HG03097 (cell line): ENCODE measurements at regions not wholly inside any gene's neighbourhood (a gene's known extent, or its start where the extent isn't known, plus 50 kb on each side); places are given as distances from the start of the nearest gene placed in this dataset.
"Not testable (repeated sequence)": the region's sequence is repeated elsewhere in the genome, so short reads cannot be mapped to it uniquely, and the experiment has no call there.

Experiments
- ATAC-seq: cut with Tn5 transposase; IDR thresholded peaks from one replicate; pipeline ENCODE4 v1.9.1; 2021; ENCODE audit not compliant: unreplicated experiment, low FRiP score

- no peak for ATAC-seq
These were observed 89.0 kb downstream of the NAF1 start for GRCh38 chr4:163077680-163078079.

DNA sequence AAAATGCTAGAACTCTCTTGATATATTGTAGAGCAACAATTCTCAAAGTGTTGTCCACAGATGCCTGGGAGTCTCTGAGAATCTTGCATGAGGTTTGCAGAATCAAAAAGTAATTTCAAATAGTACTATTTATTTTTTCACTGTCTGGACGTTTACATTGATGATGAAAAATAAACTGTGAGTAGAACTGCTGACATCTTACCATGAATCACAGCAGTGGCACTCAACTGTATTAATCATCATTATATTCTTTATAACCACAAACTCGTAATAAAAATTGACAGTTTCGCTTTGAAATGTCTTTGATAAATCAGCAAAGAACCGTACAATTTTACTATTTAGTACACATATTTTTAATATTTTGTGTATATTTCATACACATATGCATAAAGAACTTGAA, 94.5 kb downstream of the NAF1 start:
- no peak for ATAC-seq

DNA sequence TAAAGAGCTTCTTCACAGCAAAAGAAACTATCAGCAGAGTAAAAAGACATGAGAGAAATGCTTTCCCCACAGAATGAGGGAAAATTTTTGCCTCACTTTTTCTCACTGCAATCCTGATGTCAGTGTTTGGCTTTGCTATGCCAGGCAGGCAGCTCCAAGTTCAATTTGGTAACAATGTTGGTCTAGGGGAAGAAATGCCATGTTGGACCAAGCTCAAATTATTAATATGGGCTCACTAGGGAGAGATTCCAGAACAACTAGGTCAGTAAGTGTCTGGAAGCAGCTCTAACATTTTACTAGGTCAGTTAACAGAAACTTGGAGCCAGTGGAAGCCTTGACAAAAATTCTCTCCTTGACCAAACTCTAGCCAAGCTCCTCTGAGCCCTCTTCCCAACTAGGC, 95.4 kb downstream of the NAF1 start:
- no peak for ATAC-seq

DNA sequence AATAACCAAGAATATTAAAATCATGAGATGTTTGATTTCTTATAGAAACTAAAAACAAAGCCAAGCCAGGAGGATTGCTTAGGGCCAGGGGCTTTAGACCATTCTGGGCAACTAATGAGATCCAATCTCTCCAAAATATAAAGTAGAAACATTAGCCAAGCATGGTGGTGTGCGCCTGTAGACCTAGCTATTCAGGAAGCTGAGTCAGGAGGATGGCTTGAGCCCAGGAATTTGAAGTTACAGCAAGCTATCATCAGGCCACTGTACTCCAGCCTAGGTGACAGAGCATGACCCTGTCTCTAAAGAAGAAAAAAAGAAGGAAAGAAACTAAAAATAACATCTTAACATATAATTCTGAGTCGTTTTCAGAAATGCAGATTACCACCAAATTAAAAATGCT, 96.7 kb downstream of the NAF1 start:
- no peak for ATAC-seq

- ATAC-seq, result no peak
These were observed 102.8 kb downstream of the NAF1 start for GRCh38 chr4:163063891-163064290.

DNA sequence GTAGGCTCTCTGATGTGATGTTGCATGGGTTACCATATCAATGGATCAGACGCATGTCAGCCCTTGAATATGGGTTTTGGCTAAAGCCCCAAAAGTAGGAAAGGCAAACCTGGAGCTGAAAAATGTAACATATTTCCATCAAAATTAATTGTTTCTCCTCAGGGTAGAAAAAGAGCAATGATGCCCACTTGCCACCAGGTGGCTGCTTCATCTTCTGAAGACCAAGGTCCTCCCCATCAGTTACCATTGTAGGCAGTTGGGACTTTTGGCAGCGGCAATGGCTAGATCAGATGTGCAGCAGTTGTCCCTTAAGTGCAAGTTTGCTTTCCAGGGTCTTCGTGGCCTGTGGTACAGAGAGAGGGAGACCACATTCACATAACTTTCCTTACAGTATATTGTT, 118.2 kb downstream of the NAF1 start:
- peak; percentile 61 for ATAC-seq

DNA sequence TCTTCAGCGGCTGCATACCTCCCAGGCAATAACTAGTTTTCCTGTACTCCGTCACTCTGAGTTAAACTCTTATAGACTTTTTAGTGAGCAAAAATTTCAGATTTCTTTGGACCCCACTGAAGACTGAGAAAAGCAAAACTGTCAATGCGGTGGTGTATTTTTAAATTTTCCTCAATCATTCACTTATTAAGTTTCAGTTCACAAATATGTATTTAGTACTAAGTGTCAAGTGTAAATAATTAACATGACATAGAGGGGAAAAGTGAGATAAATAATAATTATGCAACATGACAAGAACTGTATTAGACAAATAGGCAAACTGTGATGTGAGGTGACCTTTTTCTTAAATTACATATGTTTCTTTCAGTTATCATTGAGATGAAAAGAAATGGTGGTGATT, 124.4 kb downstream of the NAF1 start:
- ATAC-seq, result peak; percentile 70

DNA sequence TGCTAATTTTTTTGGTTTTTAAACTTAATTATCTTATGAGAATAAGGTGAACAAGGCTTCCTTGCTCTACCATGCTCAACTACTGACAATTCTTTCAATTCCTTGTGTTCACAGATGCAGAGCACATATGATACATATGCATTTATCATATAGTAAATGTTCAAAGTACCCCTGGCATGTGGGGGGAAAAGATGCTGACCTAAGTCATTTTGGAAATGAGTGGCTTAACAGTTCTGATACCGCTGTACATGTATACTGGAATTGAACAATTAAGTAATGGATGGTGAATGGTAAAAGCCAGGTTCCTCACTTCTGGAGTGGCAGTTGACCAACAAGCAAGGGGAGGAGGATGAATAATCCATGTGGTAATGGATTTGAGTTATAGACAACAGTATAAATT, 149.6 kb downstream of the NAF1 start:
- ATAC-seq, result no peak

- no peak for ATAC-seq
These were observed 153.9 kb downstream of the NAF1 start for GRCh38 chr4:163012816-163013215.

DNA sequence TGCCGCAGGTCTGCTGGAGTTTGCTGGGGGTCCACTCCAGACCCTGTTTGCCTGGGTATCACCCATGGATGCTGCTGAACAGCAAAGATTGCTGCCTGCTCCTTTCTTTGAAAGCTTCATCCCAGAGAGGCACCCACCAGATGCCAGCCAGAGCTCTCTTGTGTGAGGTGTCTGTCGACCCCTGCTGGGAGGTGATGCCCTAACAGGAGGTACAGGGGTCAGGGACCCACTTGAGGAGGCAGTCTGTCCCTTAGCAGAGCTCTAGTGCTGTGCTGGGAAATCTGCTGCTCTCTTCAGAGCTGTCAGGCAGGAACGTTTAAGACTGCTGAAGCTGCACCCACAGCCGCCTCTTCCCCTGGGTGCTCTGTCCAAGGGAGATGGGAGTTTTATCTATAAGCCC, 162.7 kb downstream of the NAF1 start:
- ATAC-seq, result no peak

DNA sequence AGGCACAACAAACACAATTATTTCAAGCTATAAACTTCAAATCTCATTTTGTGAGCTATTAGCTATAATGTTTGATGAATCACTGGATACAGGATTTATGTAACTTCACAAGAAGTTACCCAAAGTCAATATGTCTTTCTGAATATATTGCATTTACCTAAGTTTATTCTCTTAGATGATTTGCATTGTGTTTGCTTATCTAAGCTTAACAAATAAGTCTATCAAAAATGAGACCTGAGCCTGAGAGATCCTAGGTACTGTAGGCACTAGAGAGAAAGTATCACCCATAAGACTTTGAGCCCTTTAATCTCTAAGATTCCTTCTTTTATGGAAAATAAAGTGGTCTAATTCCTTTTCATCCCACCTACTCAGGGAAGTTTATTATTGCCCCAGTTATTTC, 178.2 kb downstream of the NAF1 start:
- no peak for ATAC-seq

- no peak for ATAC-seq
These were observed 181.6 kb downstream of the NAF1 start for GRCh38 chr4:162985131-162985530.

DNA sequence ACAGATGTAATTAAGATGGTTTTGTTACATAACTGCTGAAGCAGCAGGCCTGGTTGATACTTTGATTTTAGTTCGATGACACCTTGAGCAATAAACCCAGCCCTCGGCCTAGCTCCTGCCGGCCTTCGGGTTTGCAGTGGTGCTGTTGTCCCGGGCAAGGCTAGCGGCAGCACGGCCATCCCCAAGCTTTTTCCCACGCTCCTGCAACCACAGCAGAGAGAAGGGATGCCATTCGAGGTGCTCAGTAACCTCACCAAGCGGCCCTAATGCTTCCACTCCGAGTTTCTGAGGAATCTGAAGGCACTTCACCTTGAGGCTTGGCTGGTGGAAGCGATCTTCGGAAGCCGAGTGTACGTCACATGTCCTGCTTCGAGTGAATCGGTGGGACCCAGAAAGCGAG, 182.1 kb downstream of the NAF1 start:
- no peak for ATAC-seq

DNA sequence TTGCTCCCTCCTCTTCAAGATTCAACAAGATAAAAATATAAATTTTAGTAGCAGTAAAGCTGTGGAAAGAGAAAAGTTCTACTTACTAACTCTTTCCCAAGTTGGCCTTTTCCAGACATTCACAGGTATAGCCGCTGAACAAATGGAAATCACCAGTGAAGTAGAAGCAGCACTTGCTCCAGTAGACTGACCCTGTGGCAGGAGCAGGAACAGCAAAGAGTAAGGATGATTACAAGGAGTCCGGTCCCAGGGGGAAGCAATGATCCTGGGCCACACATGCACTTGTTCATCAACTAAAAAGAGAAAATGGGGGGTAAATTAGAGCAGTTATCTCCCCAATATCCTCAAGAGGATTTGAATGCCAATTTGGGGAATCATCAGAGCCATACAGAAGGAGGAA, 184.9 kb downstream of the NAF1 start:
- no peak for ATAC-seq

- ATAC-seq, result no peak
These were observed 188.3 kb downstream of the NAF1 start for GRCh38 chr4:162978398-162978797.

DNA sequence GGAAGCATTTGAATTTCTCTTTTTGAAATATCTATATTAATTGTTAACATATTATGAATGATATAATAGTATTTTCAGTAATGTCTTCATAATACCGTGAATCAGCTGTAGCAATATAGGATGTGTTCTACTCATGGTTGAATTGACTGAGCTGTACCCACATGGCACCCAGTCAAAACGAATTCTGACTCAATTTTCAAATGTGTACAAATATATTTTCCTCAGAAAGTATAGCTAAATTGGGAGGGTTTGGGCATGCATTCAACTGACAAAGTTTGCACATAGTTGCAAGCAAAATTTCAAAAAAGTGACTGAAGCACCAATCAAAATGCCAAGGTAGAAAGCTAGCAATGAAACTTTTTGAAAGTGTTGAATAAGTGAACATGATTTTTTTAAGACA, 188.9 kb downstream of the NAF1 start:
- no peak for ATAC-seq

- no peak for ATAC-seq
These were observed 193.9 kb downstream of the NAF1 start for GRCh38 chr4:162972661-162973330.

DNA sequence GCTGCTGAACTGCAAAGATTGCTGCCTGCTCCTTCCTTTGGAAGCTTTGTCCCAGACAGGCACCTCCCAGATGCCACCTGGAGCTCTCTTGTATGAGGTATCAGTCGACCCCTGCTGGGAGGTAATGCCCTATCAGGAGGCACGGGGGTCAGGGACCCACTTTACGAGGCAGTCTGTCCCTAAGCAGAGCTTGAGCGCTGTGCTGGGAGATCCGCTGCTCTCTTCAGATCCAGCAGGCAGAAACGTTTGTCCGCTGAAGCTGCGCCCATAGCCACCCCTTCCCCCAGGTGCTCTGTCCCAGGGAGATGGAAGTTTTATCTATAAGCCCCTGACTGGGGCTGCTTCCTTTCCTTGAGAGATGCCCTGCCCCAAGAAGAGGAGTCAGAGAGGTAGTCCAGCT, 197.5 kb downstream of the NAF1 start:
- ATAC-seq, result no peak

DNA sequence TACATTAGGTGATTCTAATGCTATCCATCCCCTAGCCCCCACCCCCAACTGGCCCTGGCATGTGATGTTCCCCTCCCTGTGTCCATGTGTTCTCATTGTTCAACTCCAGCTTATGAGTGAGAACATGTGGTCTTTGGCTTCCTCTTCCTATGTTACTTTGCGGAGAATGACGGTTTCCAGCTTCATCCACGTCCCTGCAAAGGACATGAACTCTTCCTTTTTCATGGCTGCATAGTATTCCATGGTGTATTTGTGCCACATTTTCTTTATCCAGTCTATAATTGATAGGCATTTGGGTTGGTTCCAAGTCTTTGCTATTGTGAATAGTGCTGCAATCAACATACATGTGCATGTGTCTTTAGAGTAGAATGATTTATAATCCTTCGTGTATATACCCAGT, 200.7 kb downstream of the NAF1 start:
- not testable (repeated sequence) for ATAC-seq

DNA sequence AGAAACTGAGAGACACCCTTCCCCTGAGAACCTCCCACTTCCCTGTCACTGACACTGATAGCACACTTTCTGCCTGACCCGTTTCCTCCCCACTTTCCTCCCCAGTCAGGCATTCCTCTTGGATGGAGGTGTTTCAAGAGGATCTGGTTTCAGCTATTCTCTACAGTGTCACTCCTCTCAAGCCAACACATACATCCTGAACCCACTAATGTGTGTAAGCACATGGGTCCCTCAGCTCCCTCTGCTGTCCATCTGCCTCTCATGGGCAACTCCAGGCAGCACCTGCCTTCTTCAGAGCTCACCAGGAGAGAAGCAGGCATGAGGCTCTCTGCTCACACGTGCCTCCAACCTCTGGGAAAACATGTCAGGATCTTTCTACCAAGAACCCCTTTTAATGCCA, 207.6 kb downstream of the NAF1 start:
- no peak for ATAC-seq

DNA sequence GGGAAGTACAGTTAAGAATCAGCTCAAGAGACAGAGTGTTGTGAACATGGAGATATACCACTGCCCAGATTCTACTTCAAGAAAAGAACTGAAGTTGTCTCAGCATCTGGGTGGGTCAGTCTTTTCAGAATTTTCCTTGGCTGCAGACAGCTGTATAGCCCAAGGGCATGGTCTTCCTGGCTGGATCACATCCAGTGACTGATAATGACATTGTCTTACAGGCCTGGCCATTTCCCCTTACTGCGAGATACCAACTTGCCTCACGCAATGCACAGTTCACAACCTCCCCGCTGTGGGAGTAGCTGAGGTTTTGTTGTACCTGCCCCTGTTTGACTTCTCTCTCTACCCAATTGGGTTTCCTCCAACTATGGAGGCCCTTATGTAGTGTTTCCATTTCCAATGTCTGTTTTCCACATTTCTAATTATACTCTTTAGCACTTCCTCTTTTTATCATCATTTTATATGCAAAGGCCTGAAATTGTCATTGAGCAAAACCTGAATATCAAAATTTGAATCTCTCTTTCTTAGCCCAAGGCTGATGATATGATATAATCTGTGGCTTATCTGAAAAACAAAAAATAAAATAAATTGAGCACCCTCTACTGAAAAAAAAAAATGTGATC, 209.1 kb downstream of the NAF1 start:
- ATAC-seq, result no peak

DNA sequence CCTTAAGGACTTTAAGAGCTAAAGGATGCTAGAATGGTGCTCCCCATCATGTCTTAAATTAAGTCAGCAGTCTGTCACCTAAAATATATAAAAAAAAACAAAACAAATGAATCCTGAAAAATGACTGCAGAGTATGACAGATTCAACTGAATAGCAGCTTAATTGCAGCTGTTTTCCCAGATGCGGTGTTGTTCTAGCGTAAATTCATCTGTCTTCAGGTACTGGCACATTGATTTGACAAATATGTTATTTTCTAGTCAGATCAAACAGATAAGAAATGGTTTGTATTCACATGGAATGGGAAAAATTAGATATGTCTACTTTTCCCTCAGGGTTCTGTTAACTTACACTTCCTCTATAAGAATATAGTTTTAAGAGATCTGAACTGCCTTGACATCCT, 211.7 kb downstream of the NAF1 start:
- no peak for ATAC-seq

DNA sequence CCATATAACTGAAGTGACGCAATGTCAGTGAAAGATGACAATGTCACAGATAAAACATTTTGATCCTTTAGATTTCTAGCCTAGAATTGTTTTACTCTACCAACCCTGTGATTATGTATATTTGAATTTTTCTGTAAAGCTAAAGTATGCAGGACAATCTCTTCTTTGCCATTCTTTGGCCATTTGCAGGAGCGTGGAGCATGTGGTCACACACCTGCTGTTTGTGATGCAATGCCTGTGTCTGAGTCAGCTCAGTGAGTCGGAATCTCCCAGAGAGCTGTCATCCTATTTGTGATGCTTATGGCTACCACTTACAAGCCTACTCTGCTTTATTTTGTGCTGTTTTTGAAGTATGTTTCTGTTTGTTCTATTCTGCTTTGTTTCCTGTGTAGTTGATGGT, 214.5 kb downstream of the NAF1 start:
- no peak for ATAC-seq
